ENCODE measurements at regions not wholly inside any gene's neighbourhood (a gene's known extent, or its start where the extent isn't known, plus 50 kb on each side); places are given as distances from the start of the nearest gene placed in this dataset.

GRCh38 chr15:81923561-81924350 is 122.1 kb downstream of the MEX3B start:
- Mint-ChIP-seq H3K4me1 (no peaks in the 10 kb centered on the region), H3K27me3 (ENCODE audit: insufficient read depth, low read depth, poor library complexity) (no peaks in the 10 kb centered on the region), H3K36me3 (ENCODE audit: low read depth) (peaks cover 26% of the 10 kb centered on the region), H3K27ac (no peak overlapping the region), H3K4me3 (no peak overlapping the region), H3K9me3 (peaks cover 28% of the 10 kb centered on the region)
- no peaks in the 10 kb centered on the region for H3K27me3 ChIP-seq (ENCODE audit: insufficient read depth)
- H3K4me1 ChIP-seq (ENCODE audit: insufficient read depth) = no peaks in the 10 kb centered on the region
- no peak overlapping the region for H2AFZ ChIP-seq
- DNase-seq (ENCODE audit: low spot score) (no peak), ATAC-seq (no peak)
- no peak overlapping the region for H3K27ac ChIP-seq (ENCODE audit: low read depth)
- TF ChIP-seq ZNF462 (CRISPR knock-in tag; IDR thresholded peaks at IDR 0.05) (no peak), NANOG (IDR thresholded peaks at IDR 0.05; ENCODE audit: borderline replicate concordance) (no peak), ZNF114 (CRISPR knock-in tag; IDR thresholded peaks at IDR 0.05) (no peak), REST (IDR thresholded peaks at IDR 0.05; ENCODE audit: unreplicated experiment) (no peak), ZNF331 (CRISPR knock-in tag; IDR thresholded peaks at IDR 0.05; ENCODE audit: low read depth) (no peak), EZH2 (IDR thresholded peaks at IDR 0.05; ENCODE audit: low read depth, unreplicated experiment) (no peak), CREB1 (CRISPR knock-in tag; IDR thresholded peaks at IDR 0.05; ENCODE audit: low read depth) (no peak), STAT1 (IDR thresholded peaks at IDR 0.05; ENCODE audit: unreplicated experiment) (no peak), POLR2AphosphoS5 (IDR thresholded peaks at IDR 0.05; ENCODE audit: low read depth) (no peak), EZH2phosphoT487 (IDR thresholded peaks at IDR 0.05; ENCODE audit: unreplicated experiment) (no peak), JUNB (IDR thresholded peaks at IDR 0.05; ENCODE audit: unreplicated experiment) (no peak), ETS1 (IDR thresholded peaks at IDR 0.05) (no peak)
- TF ChIP-seq, protein P1, sequence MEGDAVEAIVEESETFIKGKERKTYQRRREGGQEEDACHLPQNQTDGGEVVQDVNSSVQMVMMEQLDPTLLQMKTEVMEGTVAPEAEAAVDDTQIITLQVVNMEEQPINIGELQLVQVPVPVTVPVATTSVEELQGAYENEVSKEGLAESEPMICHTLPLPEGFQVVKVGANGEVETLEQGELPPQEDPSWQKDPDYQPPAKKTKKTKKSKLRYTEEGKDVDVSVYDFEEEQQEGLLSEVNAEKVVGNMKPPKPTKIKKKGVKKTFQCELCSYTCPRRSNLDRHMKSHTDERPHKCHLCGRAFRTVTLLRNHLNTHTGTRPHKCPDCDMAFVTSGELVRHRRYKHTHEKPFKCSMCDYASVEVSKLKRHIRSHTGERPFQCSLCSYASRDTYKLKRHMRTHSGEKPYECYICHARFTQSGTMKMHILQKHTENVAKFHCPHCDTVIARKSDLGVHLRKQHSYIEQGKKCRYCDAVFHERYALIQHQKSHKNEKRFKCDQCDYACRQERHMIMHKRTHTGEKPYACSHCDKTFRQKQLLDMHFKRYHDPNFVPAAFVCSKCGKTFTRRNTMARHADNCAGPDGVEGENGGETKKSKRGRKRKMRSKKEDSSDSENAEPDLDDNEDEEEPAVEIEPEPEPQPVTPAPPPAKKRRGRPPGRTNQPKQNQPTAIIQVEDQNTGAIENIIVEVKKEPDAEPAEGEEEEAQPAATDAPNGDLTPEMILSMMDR (conservative IDR thresholded peaks at IDR 0.05; ENCODE audit: low read depth in 2 of 2) = no peak
- H3F3A ChIP-seq (replicated peaks; ENCODE audit: low read depth) = no peaks in the 10 kb centered on the region
- H3K79me2 ChIP-seq (replicated peaks; ENCODE audit: insufficient read depth) = no peaks in the 10 kb centered on the region
- no peak overlapping the region for H3K4me3 ChIP-seq
- no peaks in the 10 kb centered on the region for H3K9me2 ChIP-seq (ENCODE audit: insufficient read depth)
- no peaks in the 10 kb centered on the region for H4K20me1 ChIP-seq (replicated peaks; ENCODE audit: insufficient read depth)
- no peak overlapping the region for H3K4me2 ChIP-seq
- peaks cover 12% of the 10 kb centered on the region; the same call in 1 of the 2 replicates for H3K36me3 ChIP-seq (ENCODE audit: insufficient read depth)

Measured in GM23338 (cell line).